ENCODE measurements at regions not wholly inside any gene's neighbourhood (a gene's known extent, or its start where the extent isn't known, plus 50 kb on each side); places are given as distances from the start of the nearest gene placed in this dataset.
A peak's percentile ranks its signal among the peaks of the same experiment; 100 is the strongest.

GRCh38 chr12:73798523-73798922, 739.1 kb upstream of the ATXN7L3B start:
- DNase-seq (ENCODE audit: low read depth, low spot score) (peak; percentile 4), ATAC-seq (no peak)
- TF ChIP-seq TCF7L2 (IDR thresholded peaks at IDR 0.05; ENCODE audit: low read depth, low read length): no peak
- TF ChIP-seq, protein P1, sequence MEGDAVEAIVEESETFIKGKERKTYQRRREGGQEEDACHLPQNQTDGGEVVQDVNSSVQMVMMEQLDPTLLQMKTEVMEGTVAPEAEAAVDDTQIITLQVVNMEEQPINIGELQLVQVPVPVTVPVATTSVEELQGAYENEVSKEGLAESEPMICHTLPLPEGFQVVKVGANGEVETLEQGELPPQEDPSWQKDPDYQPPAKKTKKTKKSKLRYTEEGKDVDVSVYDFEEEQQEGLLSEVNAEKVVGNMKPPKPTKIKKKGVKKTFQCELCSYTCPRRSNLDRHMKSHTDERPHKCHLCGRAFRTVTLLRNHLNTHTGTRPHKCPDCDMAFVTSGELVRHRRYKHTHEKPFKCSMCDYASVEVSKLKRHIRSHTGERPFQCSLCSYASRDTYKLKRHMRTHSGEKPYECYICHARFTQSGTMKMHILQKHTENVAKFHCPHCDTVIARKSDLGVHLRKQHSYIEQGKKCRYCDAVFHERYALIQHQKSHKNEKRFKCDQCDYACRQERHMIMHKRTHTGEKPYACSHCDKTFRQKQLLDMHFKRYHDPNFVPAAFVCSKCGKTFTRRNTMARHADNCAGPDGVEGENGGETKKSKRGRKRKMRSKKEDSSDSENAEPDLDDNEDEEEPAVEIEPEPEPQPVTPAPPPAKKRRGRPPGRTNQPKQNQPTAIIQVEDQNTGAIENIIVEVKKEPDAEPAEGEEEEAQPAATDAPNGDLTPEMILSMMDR (IDR thresholded peaks at IDR 0.05): no peak
- TF ChIP-seq POLR2AphosphoS5 (IDR thresholded peaks at IDR 0.05; ENCODE audit: low read depth, low read length): no peak
- no peak for TF ChIP-seq REST (IDR thresholded peaks at IDR 0.05; ENCODE audit: insufficient read depth in 1 of 2, low read depth in 2 of 2, low read length in 1 of 2)
- no peak for TF ChIP-seq SIN3A (IDR thresholded peaks at IDR 0.05; ENCODE audit: borderline replicate concordance, insufficient read depth, low read depth, low read length)
- Histone ChIP-seq H3K4me1 (ENCODE audit: control insufficient read depth, insufficient read depth, low read length) (no peaks in the 10 kb centered on the region), H3K36me3 (ENCODE audit: control insufficient read depth, insufficient read depth, low read length) (no peaks in the 10 kb centered on the region), H3K27ac (ENCODE audit: low read length) (no peak overlapping the region), H3K27me3 (ENCODE audit: control insufficient read depth, insufficient read depth, low read length) (no peaks in the 10 kb centered on the region), H3K4me3 (ENCODE audit: low read depth in 2 of 2, low read length in 2 of 2) (no peak overlapping the region), H3K9me3 (ENCODE audit: control insufficient read depth, insufficient read depth, low read depth, low read length) (peaks cover 5% of the 10 kb centered on the region; the same call in 1 of the 2 replicates)
- POLR2A ChIA-PET: no interaction called here
- in situ Hi-C loops (cut with HindIII; ENCODE audit: low pct_unique_long_range_greater_than_20kb, low sequenced_read_pairs) (no loop called here), intact Hi-C loops (cut with micrococcal nuclease; ENCODE audit: unreplicated experiment) (no loop called here)
- CTCF ChIA-PET: no interaction called here
- BruUV-seq (replicated peaks): no TSS peak

DNA sequence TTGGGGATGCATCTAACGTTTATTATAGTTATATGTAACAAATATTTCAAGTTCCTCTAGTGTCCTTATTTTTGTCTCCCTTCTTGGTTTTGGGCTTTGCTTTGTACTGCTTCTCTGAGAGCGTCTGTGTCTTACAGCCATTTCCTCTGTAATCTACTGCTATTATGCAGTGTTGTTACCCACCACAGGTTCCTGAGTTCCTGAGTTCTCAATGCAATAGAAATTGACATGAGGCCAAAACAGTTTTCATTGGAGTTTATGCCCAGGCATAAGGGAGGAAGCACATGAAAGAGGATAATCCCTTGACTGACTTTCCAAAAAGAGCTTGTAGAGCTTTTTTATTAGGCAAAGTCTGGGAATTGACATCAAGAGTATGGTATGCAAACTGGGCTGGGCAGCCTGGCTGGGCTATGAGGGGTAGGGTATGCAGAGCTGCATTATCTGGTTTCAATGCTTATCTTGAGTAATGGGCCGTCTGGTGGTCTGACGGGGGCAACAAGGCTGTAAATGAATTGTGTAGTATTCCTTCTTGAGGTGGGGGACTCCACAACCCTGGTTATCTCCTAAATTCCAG, 722.5 kb upstream of the ATXN7L3B start:
- DNase-seq (ENCODE audit: low read depth, low spot score) (no peak), ATAC-seq (no peak)
- BruUV-seq (replicated peaks): no TSS peak
- ChIA-PET CTCF (no interaction called here), POLR2A (no interaction called here)
- Histone ChIP-seq H3K27ac (ENCODE audit: low read length) (no peak overlapping the region), H3K9me3 (ENCODE audit: control insufficient read depth, insufficient read depth, low read depth, low read length) (no peaks in the 10 kb centered on the region), H3K4me1 (ENCODE audit: control insufficient read depth, insufficient read depth, low read length) (no peaks in the 10 kb centered on the region), H3K4me3 (ENCODE audit: low read depth in 2 of 2, low read length in 2 of 2) (no peak overlapping the region), H3K36me3 (ENCODE audit: control insufficient read depth, insufficient read depth, low read length) (no peaks in the 10 kb centered on the region), H3K27me3 (ENCODE audit: control insufficient read depth, insufficient read depth, low read length) (no peaks in the 10 kb centered on the region)
- TF ChIP-seq REST (IDR thresholded peaks at IDR 0.05; ENCODE audit: insufficient read depth in 1 of 2, low read depth in 2 of 2, low read length in 1 of 2): no peak
- no peak for TF ChIP-seq POLR2AphosphoS5 (IDR thresholded peaks at IDR 0.05; ENCODE audit: low read depth, low read length)
- no peak for TF ChIP-seq TCF7L2 (IDR thresholded peaks at IDR 0.05; ENCODE audit: low read depth, low read length)
- TF ChIP-seq SIN3A (IDR thresholded peaks at IDR 0.05; ENCODE audit: borderline replicate concordance, insufficient read depth, low read depth, low read length): no peak
- TF ChIP-seq, protein P1 (IDR thresholded peaks at IDR 0.05): no peak
- in situ Hi-C loops (cut with HindIII; ENCODE audit: low pct_unique_long_range_greater_than_20kb, low sequenced_read_pairs) (no loop called here), intact Hi-C loops (cut with micrococcal nuclease; ENCODE audit: unreplicated experiment) (no loop called here)

Measured in Panc1 (cell line).